Upper lobe of right lung (tissue), 1 donor: ENCODE measurements at regions not wholly inside any gene's neighbourhood (a gene's known extent, or its start where the extent isn't known, plus 50 kb on each side); places are given as distances from the start of the nearest gene placed in this dataset.

ENCODE experiments used
- ATAC-seq: fragments of 200-7000 bp; cut with Tn5 transposase; one replicate; pipeline ENCODE4 v1.9.1; 2020; ENCODE audit warnings: mild to moderate bottlenecking, moderate library complexity
- DNase-seq: peaks from one replicate; pipeline ENCODE4 v3.0.0-alpha.2; 2020
- H3K27ac ChIP-seq: fragments of 200-600 bp; one replicate; pipeline ENCODE4 v1.8.0; 2022
- H3K27me3 ChIP-seq: fragments of 200-600 bp; one replicate; pipeline ENCODE4 v1.8.0; 2022; ENCODE audit warnings: mild to moderate bottlenecking
- H3K36me3 ChIP-seq: fragments of 200-600 bp; one replicate; pipeline ENCODE4 v1.8.0; 2022
- H3K4me1 ChIP-seq: fragments of 200-600 bp; one replicate; pipeline ENCODE4 v1.8.0; 2022
- H3K4me3 ChIP-seq: fragments of 200-600 bp; one replicate; pipeline ENCODE4 v1.8.0; 2022; ENCODE audit warnings: mild to moderate bottlenecking
- H3K9me3 ChIP-seq: fragments of 200-600 bp; one replicate; pipeline ENCODE4 v1.8.0; 2022
- CTCF ChIP-seq: fragments of 200-600 bp; IDR thresholded peaks from one replicate; pipeline ENCODE4 v1.8.0; 2022; ENCODE audit warnings: antibody characterized with exemption
- intact Hi-C: fragments of 100-400 bp; cut with DNase I; formaldehyde crosslinking; loops from one replicate; pipeline ENCODE4 v1.11.0; 2022
- donor health status: DM: no; HTN: yes; CAD: no; lungs with severe emphysema.

- intact Hi-C loops, result no loop called here
- no peak for TF ChIP-seq CTCF
- H3K4me1 ChIP-seq, result no peaks in the 10 kb centered on the region
- DNase-seq (no peak), ATAC-seq (no peak)
- H3K4me3 ChIP-seq, result no peak overlapping the region
- H3K36me3 ChIP-seq, result no peaks in the 10 kb centered on the region
- H3K9me3 ChIP-seq, result no peaks in the 10 kb centered on the region
- H3K27me3 ChIP-seq, result no peaks in the 10 kb centered on the region
- H3K27ac ChIP-seq, result no peak overlapping the region
Observed at GRCh38 chr3:74520895-74521294, 93.6 kb downstream of the CNTN3 start.

- H3K27me3 ChIP-seq, result no peaks in the 10 kb centered on the region
Observed at GRCh38 chr3:74518610-74519009, 95.8 kb downstream of the CNTN3 start.

GRCh38 chr3:74516019-74516418 lies 98.4 kb downstream of the CNTN3 start:
- Histone ChIP-seq H3K27me3 (no peaks in the 10 kb centered on the region), H3K4me1 (no peaks in the 10 kb centered on the region), H3K4me3 (no peak overlapping the region), H3K27ac (no peak overlapping the region), H3K9me3 (no peaks in the 10 kb centered on the region), H3K36me3 (no peaks in the 10 kb centered on the region)
- TF ChIP-seq CTCF, result no peak
- intact Hi-C loops, result no loop called here
- no peak for ATAC-seq
- DNase-seq, result no peak

More at GRCh38 chr3:74518610-74519009, 95.8 kb downstream of the CNTN3 start:
- Histone ChIP-seq H3K4me1 (no peaks in the 10 kb centered on the region), H3K36me3 (no peaks in the 10 kb centered on the region), H3K9me3 (no peaks in the 10 kb centered on the region), H3K27ac (no peak overlapping the region), H3K4me3 (no peak overlapping the region)
- DNase-seq (no peak), ATAC-seq (no peak)
- intact Hi-C loops, result no loop called here
- TF ChIP-seq CTCF, result no peak

GRCh38 chr3:74515451-74515850 lies 99.0 kb downstream of the CNTN3 start:
- Histone ChIP-seq H3K27me3 (no peaks in the 10 kb centered on the region), H3K4me1 (no peaks in the 10 kb centered on the region), H3K27ac (no peak overlapping the region), H3K9me3 (no peaks in the 10 kb centered on the region), H3K36me3 (no peaks in the 10 kb centered on the region), H3K4me3 (no peak overlapping the region)
- intact Hi-C loops, result no loop called here
- DNase-seq, result no peak
- no peak for TF ChIP-seq CTCF
- peak; percentile 62 for ATAC-seq

- no peak for TF ChIP-seq CTCF
- no peaks in the 10 kb centered on the region for H3K27me3 ChIP-seq
- intact Hi-C loops, result no loop called here
- no peaks in the 10 kb centered on the region for H3K36me3 ChIP-seq
- no peak overlapping the region for H3K4me3 ChIP-seq
- H3K4me1 ChIP-seq, result no peaks in the 10 kb centered on the region
- no peak overlapping the region for H3K27ac ChIP-seq
- no peaks in the 10 kb centered on the region for H3K9me3 ChIP-seq
- no peak for DNase-seq
- ATAC-seq, result no peak
Observed at GRCh38 chr3:74511078-74511477, 103.4 kb downstream of the CNTN3 start.

- Histone ChIP-seq H3K27ac (no peak overlapping the region), H3K4me3 (no peak overlapping the region), H3K4me1 (no peaks in the 10 kb centered on the region), H3K9me3 (no peaks in the 10 kb centered on the region), H3K36me3 (no peaks in the 10 kb centered on the region), H3K27me3 (no peaks in the 10 kb centered on the region)
- ATAC-seq (no peak), DNase-seq (no peak)
- TF ChIP-seq CTCF, result no peak
- intact Hi-C loops, result no loop called here
Observed at GRCh38 chr3:74510261-74510818, 104.1 kb downstream of the CNTN3 start.
